ENCODE measurements at regions not wholly inside any gene's neighbourhood (a gene's known extent, or its start where the extent isn't known, plus 50 kb on each side); places are given as distances from the start of the nearest gene placed in this dataset.

- CTCF ChIA-PET: no interaction called here
- DNase-seq: no peak
- no peaks in the 10 kb centered on the region for H3K36me3 Mint-ChIP-seq (ENCODE audit: low read depth)
- H3K27me3 Mint-ChIP-seq: peaks cover 2% of the 10 kb centered on the region
- POLR2A ChIA-PET: no interaction called here
- no peaks in the 10 kb centered on the region for H3K9me3 Mint-ChIP-seq
- no peaks in the 10 kb centered on the region for H3K4me1 Mint-ChIP-seq
- H3K27ac Mint-ChIP-seq: no peak overlapping the region
- H3K4me3 Mint-ChIP-seq: no peak overlapping the region
These were observed 52.1 kb upstream of the HTATIP2 start for GRCh38 chr11:20311444-20311843.

GRCh38 chr11:20310596-20311394 lies 52.7 kb upstream of the HTATIP2 start:
- Mint-ChIP-seq H3K9me3 (no peaks in the 10 kb centered on the region), H3K27ac (no peak overlapping the region), H3K36me3 (ENCODE audit: low read depth) (no peaks in the 10 kb centered on the region), H3K4me1 (no peaks in the 10 kb centered on the region), H3K4me3 (no peak overlapping the region), H3K27me3 (peaks cover 4% of the 10 kb centered on the region)
- DNase-seq: no peak
- ChIA-PET POLR2A (no interaction called here), CTCF (no interaction called here)

- CTCF ChIA-PET: no interaction called here
- Mint-ChIP-seq H3K4me1 (no peaks in the 10 kb centered on the region), H3K4me3 (no peak overlapping the region), H3K27me3 (peaks cover 5% of the 10 kb centered on the region), H3K9me3 (no peaks in the 10 kb centered on the region), H3K36me3 (ENCODE audit: low read depth) (no peaks in the 10 kb centered on the region), H3K27ac (no peak overlapping the region)
- POLR2A ChIA-PET: no interaction called here
- no peak for DNase-seq
These were observed 53.4 kb upstream of the HTATIP2 start for GRCh38 chr11:20310137-20310536.

GRCh38 chr11:20309231-20310025 lies 54.1 kb upstream of the HTATIP2 start:
- no peak for DNase-seq
- no peaks in the 10 kb centered on the region for H3K9me3 Mint-ChIP-seq
- ChIA-PET POLR2A (no interaction called here), CTCF (no interaction called here)
- H3K4me3 Mint-ChIP-seq: no peak overlapping the region
- no peaks in the 10 kb centered on the region for H3K4me1 Mint-ChIP-seq
- no peak overlapping the region for H3K27ac Mint-ChIP-seq
- H3K27me3 Mint-ChIP-seq: peaks cover 8% of the 10 kb centered on the region
- H3K36me3 Mint-ChIP-seq (ENCODE audit: low read depth): no peaks in the 10 kb centered on the region

- H3K9me3 Mint-ChIP-seq: no peaks in the 10 kb centered on the region
- no peaks in the 10 kb centered on the region for H3K36me3 Mint-ChIP-seq (ENCODE audit: low read depth)
- no peak for DNase-seq
- ChIA-PET POLR2A (no interaction called here), CTCF (no interaction called here)
- H3K4me3 Mint-ChIP-seq: no peak overlapping the region
- no peak overlapping the region for H3K27ac Mint-ChIP-seq
- H3K4me1 Mint-ChIP-seq: no peaks in the 10 kb centered on the region
- peaks cover 8% of the 10 kb centered on the region for H3K27me3 Mint-ChIP-seq
These were observed 54.9 kb upstream of the HTATIP2 start for GRCh38 chr11:20308601-20309000.

- Mint-ChIP-seq H3K9me3 (no peaks in the 10 kb centered on the region), H3K36me3 (ENCODE audit: low read depth) (no peaks in the 10 kb centered on the region), H3K27ac (no peak overlapping the region), H3K4me3 (no peak overlapping the region), H3K27me3 (peaks cover 7% of the 10 kb centered on the region), H3K4me1 (no peaks in the 10 kb centered on the region)
- ChIA-PET POLR2A (no interaction called here), CTCF (no interaction called here)
- DNase-seq: no peak
These were observed 60.0 kb upstream of the HTATIP2 start for GRCh38 chr11:20303391-20303965.

GRCh38 chr11:20293992-20294391 lies 69.5 kb upstream of the HTATIP2 start:
- Mint-ChIP-seq H3K36me3 (ENCODE audit: low read depth) (no peaks in the 10 kb centered on the region), H3K9me3 (no peaks in the 10 kb centered on the region), H3K4me1 (no peaks in the 10 kb centered on the region), H3K27me3 (peaks cover 18% of the 10 kb centered on the region), H3K27ac (no peak overlapping the region), H3K4me3 (no peak overlapping the region)
- CTCF ChIA-PET: no interaction called here
- no peak for DNase-seq
- POLR2A ChIA-PET: no interaction called here

GRCh38 chr11:20293531-20293930 lies 70.0 kb upstream of the HTATIP2 start:
- CTCF ChIA-PET: no interaction called here
- DNase-seq: no peak
- H3K4me3 Mint-ChIP-seq: no peak overlapping the region
- no peak overlapping the region for H3K27ac Mint-ChIP-seq
- POLR2A ChIA-PET: no interaction called here
- H3K9me3 Mint-ChIP-seq: no peaks in the 10 kb centered on the region
- H3K4me1 Mint-ChIP-seq: no peaks in the 10 kb centered on the region
- H3K36me3 Mint-ChIP-seq (ENCODE audit: low read depth): no peaks in the 10 kb centered on the region
- peaks cover 18% of the 10 kb centered on the region for H3K27me3 Mint-ChIP-seq

GRCh38 chr11:20289732-20290131 lies 73.8 kb upstream of the HTATIP2 start:
- CTCF ChIA-PET: no interaction called here
- POLR2A ChIA-PET: interaction anchor here (0.7 kb wide), 1 partner anchor 80 kb away, joined by 3 read pairs; no protein-coding TSS in a partner anchor

GRCh38 chr11:20283475-20283874 lies 80.0 kb upstream of the HTATIP2 start:
- POLR2A ChIA-PET: no interaction called here
- Mint-ChIP-seq H3K27me3 (peaks cover 16% of the 10 kb centered on the region), H3K4me3 (no peak overlapping the region), H3K27ac (no peak overlapping the region), H3K4me1 (no peaks in the 10 kb centered on the region), H3K36me3 (ENCODE audit: low read depth) (no peaks in the 10 kb centered on the region), H3K9me3 (no peaks in the 10 kb centered on the region)
- CTCF ChIA-PET: no interaction called here
- DNase-seq: no peak

More at GRCh38 chr11:20289732-20290131, 73.8 kb upstream of the HTATIP2 start:
- no peak overlapping the region for H3K4me3 Mint-ChIP-seq
- no peak for DNase-seq
- no peaks in the 10 kb centered on the region for H3K4me1 Mint-ChIP-seq
- H3K36me3 Mint-ChIP-seq (ENCODE audit: low read depth): no peaks in the 10 kb centered on the region
- H3K9me3 Mint-ChIP-seq: no peaks in the 10 kb centered on the region
- H3K27me3 Mint-ChIP-seq: peaks cover 18% of the 10 kb centered on the region
- H3K27ac Mint-ChIP-seq: no peak overlapping the region

- no peaks in the 10 kb centered on the region for H3K36me3 Mint-ChIP-seq (ENCODE audit: low read depth)
- H3K4me3 Mint-ChIP-seq: no peak overlapping the region
- H3K4me1 Mint-ChIP-seq: no peaks in the 10 kb centered on the region
- no peaks in the 10 kb centered on the region for H3K9me3 Mint-ChIP-seq
- peaks cover 10% of the 10 kb centered on the region for H3K27me3 Mint-ChIP-seq
- CTCF ChIA-PET: no interaction called here
- H3K27ac Mint-ChIP-seq: no peak overlapping the region
- DNase-seq: no peak
- POLR2A ChIA-PET: no interaction called here
These were observed 84.8 kb upstream of the HTATIP2 start for GRCh38 chr11:20278727-20279126.

GRCh38 chr11:20277014-20277413 lies 86.5 kb upstream of the HTATIP2 start:
- ChIA-PET POLR2A (no interaction called here), CTCF (no interaction called here)
- peaks cover 10% of the 10 kb centered on the region for H3K27me3 Mint-ChIP-seq
- no peaks in the 10 kb centered on the region for H3K4me1 Mint-ChIP-seq
- no peak for DNase-seq
- H3K9me3 Mint-ChIP-seq: no peaks in the 10 kb centered on the region
- H3K27ac Mint-ChIP-seq: no peak overlapping the region
- H3K36me3 Mint-ChIP-seq (ENCODE audit: low read depth): no peaks in the 10 kb centered on the region
- H3K4me3 Mint-ChIP-seq: no peak overlapping the region

- CTCF ChIA-PET: no interaction called here
- Mint-ChIP-seq H3K27me3 (peaks cover 10% of the 10 kb centered on the region), H3K4me3 (no peak overlapping the region), H3K9me3 (no peaks in the 10 kb centered on the region), H3K4me1 (no peaks in the 10 kb centered on the region), H3K27ac (no peak overlapping the region), H3K36me3 (ENCODE audit: low read depth) (no peaks in the 10 kb centered on the region)
- DNase-seq: no peak
- POLR2A ChIA-PET: no interaction called here
These were observed 87.2 kb upstream of the HTATIP2 start for GRCh38 chr11:20275987-20276965.
